ENCODE measurements at regions not wholly inside any gene's neighbourhood (a gene's known extent, or its start where the extent isn't known, plus 50 kb on each side); places are given as distances from the start of the nearest gene placed in this dataset.

DNA sequence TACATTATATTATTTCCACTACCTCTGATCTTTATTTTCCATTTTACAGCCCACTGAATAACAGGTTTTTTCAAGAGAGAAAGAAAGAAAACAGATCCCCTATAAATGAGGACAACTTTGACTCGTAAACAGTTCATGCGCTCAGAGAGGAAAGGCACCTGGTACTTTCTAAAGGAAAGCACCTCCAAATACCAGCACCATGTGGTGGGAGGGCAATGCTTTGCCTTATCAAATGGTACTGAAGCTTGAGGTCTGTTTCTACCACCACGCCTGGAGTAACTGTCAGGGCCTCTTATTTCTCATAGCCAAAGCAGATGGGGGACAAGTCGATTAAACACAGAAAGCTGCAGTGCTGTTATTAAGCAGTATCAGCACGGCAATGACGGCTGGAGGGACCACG lies 510.3 kb upstream of the ZFHX3 start:
- DNase-seq, result no peak

DNA sequence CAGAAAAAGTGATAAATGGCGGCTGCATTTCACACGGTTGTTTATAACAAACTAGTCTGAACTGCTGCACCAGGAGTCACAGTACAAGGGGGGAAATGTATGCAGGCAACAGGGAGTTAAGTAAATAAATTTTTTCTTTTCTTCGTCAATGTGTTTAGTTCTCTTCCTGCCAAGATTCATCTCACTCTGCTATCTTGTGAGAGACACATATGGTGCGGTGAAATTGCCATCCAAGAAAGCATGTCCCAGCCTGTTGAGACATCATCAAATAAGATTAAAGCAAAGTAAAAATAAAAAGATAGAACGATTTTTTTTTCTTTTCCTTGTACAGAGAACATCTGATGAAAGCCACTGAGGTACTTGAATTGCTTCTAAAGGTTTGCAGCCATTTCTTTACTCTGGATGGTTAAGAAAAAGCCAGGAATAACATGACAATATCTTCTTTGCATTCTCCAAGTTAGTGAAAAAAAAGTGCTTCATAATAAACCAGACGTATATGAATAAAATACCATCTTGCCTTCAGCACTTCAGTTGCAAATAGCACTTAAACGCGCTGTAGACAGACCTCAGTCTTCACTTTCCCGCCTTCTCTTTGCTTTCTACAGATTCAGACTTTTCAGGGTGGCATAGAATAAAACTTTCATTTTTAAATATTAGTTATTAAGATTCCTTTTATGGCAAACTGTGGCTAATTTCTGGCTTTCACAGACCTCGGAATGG lies 506.2 kb upstream of the ZFHX3 start:
- no peak for DNase-seq

DNA sequence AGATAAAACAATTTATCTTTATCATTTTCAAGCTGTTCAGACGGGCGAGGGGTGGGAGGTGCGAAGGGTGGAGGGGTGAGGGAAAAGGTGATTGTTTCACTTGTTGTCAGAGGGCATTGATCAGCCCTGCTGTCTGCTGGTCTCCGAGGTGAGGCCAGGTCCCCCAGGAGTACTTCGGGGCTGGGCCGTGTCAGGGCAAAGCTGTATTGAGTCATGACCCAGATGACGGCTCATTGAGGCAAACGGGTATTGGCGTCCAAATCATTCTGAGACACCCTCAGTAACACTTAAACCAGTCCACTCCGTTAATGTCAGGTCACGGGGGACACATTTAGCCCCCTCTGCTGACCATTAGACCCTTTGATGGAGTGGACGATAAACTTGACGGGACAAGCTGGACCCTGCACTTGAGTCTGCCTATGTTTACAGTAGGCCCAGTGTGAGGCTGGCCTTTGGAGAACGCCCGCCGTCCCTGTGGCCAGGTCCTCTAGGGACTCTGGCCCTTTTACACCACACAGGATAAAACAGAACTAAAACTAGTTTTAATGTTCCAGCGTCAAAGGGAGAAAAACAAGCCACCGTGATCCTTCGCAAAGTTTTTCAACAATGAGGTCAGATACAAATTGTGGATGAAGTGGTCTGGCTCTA lies 502.2 kb upstream of the ZFHX3 start:
- DNase-seq, result no peak

DNA sequence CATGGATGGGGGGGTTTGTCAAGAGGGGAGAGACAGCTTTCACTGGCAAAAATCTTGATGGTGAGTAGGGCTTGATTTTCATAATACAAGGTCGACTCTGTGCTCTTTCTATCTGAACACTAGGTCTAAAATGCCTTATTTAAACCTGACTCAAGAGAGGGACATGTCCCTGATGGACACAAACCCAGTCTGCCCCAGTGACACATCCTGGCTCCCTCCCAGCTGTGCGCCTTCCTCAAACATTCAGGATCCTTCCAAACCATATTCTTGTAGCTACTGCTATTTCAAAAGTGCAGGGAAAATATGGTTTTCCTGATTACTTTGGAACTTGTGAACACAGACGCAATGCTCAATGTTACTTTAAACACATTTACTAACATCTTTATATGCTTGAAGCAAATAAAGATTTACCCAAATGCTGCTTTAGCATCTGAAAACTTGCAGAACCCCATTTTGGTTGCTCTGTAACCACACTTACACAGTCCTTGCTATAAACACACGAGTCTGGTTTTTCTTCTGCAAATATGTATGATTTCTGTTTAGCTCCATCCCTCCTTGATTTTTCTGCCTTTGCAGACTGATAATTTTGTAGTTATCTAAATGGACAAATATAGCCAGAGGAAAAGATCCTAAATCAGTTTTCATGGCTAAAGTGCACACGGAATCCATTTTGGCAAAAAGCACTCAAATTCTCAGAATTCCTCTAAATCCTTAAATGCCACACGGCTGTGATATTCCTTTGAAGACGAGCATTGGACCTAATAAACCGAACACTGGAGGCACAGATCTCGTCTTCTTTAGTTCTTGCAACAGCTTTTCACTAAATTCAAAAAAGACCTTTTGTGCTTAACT lies 499.9 kb upstream of the ZFHX3 start:
- no peak for DNase-seq

DNA sequence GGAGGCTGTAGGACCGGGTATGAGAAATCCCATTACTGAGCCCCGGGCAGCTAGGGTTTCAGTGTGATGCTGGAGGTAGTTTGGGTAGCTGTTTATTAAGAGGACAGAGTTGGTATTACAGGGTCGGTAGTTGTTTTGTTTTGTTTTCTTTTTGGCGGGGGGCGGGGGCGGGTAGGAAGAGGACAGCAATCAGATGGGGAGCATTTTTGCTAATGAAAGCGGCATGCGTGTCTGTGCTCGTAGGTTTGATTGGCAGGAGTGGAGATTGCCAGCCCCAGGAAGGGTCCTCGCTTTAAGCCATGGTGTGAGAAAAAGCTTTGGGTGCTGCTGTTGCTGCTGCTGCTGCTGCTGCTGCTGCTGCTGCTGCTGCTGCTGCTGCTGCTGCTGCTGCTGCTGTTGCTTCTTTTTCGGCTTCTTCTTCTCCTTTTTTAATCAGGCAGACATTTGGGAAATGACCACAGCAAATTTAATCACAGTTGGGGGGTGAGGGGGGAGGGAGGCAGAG lies 498.5 kb upstream of the ZFHX3 start:
- DNase-seq, result no peak

DNA sequence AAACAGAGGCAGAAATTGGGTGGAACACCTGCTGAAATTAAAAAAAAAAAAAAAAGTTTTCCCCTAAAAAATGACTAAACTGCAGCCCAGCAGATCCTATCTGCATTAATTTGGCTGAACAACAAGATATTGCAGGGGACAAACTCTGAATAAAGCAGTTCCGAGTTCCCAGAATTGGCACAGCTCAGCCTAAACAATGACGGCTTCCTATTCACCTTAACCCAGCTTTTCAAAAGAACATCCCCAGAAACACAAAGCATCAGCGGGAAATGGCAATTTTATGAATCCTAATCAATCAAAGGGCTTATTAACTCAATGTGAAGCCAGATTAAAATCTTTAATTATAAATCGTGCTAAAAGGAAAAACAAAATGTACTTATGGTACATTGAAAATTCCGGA lies 497.8 kb upstream of the ZFHX3 start:
- no peak for DNase-seq

DNA sequence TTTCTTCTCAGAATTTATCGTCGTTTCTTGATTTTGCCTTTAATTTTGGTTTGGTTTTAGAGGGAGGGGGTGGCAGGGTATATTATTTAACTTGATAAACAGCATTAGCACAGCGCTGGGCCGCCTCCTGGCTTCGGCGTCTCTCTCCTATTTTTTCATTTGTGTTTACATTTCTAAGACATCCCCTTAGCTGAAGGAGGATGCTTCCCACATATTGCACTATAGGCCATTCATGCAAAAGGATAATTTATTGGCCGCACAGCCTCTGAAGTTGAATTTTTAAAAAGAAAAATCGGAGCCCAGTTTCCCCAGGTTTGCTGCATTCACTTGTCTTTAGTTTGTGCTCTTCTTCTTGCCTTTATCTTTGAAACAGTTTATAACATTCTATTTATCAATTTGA lies 497.4 kb upstream of the ZFHX3 start:
- no peak for DNase-seq

DNA sequence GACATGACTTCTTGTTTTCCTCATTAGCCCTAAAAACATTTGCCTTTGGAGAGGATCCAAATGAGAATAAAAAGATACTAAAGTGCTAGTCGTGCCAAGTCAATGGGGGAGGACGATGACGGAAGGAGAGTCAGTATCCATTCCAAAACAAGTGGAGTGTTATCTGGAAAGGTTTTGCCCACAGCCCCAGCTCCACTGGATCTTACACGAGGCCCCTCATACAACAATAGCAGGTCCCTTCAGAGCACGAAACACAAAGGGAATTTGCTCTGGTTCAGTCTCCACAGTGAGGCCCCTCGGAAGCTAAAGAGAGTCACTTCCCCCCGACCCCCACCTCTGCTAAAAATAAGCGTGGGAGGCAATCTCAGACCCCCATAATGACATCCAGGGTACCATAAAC lies 496.9 kb upstream of the ZFHX3 start:
- DNase-seq, result no peak

DNA sequence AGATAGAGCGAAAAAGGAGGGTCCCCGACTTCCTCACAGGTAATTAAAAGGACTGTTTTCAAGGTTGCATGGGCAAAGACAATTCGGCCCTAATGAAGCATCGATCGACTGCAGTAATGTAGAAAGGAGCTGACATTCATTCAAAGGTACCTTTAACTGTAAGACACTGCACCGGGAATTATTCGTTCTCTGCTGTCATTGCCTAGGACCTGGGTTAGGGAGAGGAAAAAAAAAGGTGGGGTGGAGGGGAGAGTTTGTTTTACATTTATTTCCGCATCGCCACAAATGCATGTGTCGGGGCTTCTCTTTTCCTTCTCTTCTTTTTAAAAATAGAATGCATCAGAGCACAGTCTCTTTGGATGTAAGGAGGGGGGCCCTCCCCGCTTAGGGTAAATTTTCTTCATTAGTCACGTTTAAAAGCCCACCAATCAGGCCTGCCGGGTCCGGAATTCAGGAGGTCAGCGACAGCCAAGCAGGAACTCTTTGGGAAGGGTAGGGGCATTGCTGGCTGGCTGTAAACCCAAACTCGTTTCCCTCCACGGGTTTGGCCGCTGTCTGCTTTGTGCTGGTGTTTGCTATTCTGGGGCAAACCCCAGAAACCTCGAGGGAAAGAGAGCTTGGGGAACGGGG lies 496.2 kb upstream of the ZFHX3 start:
- no peak for DNase-seq

DNA sequence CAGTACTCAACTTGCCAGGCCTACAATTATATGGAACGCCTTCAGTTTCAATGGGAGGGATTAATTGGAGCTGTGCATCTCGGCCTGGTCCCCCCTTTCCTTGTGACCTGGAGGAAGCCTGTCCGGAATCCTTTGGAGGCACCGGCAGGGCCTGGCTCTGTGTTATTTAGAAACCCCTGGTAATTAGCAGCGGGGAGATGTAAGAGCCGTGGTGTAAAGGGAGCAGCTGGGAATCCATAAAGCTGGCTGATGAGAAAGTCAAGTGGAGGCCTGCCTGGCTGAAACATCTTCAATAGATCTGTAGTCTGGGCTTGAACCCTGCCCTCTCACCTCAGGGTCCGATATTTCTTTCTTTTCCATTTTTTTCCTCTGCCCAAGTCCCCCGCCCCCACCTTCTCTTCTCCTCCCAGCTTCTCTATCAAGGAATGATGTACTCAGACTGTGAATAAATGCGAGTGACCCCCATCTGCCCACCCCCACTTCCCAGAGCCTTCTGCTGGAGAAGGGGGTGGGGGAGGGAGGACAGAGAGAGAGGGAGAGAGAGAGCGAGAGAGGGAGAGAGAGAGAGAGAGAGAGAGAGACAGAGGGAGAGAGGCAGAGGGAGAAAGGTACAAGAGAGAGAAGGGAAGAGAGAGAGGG lies 495.5 kb upstream of the ZFHX3 start:
- no peak for DNase-seq

DNA sequence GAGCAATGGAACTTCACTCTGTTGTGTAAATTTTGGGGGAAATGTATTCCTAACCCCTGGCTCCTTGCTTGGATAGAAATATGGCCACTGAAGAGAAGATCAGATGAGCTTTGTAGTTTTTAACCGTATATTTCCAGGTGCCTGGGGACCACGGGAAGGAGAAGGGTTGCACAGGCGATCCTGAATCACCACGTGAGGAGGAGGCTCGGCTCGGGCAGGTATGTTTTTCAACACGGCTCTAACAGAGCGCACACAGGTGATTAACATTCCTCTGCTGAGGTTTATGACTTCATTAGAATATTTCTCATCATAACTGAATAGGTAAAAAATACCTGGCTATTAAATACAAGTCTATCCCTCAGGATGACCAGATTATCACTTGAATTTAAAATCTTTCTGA lies 495.0 kb upstream of the ZFHX3 start:
- DNase-seq, result no peak

DNA sequence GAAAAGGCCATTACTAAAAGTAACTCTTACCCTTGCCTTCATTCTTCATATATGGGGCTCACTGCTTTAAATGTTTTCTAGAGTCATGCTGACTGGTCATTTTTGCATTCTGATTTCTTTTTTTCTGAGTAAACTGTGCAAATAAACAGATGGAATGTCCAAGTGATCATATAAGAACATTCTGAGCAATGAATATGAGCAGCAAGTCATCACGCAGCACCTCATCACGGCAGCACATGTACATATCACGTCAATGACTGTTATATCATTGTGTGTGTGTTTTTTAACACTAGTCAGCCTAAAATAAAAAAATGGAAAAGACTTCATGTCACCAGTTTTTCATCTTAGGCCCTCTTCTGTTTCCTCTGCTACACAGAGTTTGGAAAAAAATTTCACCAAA lies 490.0 kb upstream of the ZFHX3 start:
- DNase-seq, result no peak

DNA sequence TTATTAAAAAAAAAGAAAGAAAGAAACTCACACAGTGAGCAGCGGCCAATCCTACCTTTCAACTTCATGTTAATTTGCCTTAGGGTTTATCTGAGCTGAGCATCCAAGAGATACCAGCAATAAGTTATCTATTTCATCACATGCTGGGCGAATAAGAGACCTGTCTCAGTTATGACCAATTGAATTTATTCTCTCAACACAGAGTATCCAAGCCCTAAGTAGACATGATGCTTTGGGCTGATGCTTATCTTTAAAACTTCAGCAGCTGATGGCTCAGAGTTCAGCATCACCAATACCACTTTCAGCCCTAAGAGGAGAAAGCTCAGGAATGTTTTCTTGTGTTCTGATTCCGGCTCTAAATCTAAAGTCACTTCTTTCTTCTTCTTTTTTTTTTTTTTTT lies 489.0 kb upstream of the ZFHX3 start:
- DNase-seq, result no peak

DNA sequence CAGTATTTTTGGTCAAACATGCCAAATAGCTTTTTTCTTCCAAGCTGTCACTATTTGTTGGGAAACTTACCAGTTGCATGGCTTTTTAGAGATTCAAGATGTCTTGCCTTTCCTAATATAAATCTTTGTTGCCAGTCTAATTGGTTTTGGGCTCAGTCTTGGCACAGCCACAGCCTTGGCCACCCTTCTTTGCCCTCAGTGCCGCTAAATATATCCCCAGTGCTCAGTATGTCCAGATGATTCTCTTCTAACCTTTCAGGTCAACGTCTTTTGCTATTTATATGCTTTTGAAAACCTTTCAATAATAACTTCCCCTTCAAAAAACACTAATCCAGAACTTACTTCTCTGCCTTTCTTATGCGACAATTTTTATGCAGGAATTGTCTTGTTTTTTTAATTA lies 483.1 kb upstream of the ZFHX3 start:
- no peak for DNase-seq

DNA sequence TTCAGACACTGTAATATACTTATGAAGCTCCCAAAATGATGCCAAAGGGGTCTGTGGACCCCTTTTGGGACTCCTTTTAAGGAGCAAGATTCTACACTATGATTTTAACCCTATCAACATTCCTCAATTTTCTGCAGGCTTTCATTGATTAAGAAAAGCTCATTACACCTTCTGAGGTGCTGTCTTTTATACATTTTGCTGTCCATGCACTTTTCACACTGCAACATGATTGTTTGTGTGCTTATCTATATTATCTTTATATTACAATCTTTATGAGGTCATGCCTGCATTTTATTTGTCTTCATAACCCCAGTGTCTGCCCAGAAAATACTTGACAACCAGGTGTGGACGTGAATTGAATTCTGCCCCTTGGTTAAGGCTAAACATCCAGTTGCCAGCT lies 482.6 kb upstream of the ZFHX3 start:
- DNase-seq, result no peak

DNA sequence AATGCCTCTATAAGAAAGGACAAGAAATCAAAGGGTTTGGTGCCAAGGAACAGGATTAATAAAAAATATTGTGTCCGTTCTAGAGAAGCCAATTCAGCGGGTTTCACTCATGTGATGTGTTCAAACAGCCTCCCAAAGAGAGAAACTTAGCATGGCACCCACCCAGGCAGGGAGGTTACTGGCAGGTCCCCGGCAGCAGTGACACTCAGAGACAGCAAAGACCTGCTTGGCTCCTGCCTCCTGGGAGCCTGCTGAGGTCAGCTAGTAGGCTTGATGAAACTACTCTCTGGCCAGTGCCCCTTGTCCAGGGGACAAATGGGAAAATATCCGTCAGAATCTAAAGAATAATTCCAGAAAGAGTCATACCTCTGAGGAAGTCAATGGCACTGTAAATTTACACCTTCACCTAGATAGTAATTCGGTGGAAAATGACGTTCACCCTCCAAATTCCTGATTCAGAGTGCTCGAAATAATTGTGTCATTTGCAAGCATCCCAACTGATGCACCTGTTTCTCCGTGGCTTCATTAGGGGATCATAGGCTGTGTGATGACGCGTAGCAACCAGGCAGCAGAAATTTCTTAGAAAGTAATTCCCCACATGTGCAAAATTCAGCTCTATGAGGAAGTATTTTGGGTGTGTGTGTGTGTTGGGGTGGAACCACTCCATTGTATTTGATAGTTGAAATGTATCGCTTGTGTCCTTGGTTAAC lies 481.5 kb upstream of the ZFHX3 start:
- DNase-seq, result no peak

DNA sequence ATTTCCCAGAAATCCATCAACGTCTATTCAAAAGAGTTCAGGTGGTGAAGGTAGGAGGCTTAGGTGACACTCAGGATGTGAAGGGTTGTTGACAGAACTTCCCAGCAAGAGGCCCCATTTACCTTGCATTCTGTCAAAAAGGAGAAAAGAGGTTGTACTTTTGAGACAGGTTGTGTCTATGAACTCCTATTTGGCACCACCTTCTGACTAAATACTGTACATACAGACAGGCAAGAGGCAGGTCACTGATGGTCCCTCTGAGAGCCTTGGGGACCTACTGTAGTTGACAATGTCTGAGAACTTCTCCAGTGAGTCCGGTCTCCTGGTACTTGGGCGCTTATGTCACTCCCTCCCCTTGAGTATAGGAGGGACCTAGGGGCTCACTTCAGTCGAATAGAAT lies 479.3 kb upstream of the ZFHX3 start:
- no peak for DNase-seq

DNA sequence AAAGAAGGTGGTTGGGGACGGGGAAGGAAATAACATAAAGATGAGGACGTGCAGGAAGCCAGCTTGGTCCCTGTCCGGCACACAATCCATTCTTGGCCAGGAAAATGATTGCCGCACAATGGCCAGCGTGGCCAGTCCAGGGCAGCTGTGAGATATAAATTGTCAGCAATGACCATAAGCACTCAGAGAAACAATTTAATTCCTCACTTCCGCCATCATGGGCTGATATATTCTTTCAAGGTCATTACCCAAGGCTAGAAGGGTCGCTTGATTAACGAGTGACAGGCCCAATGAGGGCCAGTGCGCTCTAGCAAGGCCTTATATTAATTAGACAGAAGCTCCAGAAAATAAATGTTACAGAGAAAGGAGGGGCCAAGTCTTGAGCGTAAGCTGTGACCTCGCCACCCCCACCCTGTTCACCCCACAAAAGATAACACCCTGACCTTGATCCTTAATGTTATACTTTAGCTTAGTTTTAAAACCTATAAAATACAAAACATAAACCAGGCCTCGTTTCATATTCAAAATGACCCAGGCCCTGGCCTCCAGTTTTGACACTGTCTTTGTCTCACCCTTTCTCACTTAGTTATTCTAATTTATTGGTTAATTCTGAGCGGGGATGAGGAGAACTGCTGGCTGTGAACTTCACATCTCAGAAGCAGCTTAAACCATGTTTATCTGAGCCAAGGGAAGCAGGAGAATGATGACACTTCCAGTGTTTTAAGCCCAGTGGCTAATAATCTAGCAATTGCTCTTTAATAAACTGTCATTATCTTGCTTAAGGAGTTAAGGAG lies 478.3 kb upstream of the ZFHX3 start:
- no peak for DNase-seq

DNA sequence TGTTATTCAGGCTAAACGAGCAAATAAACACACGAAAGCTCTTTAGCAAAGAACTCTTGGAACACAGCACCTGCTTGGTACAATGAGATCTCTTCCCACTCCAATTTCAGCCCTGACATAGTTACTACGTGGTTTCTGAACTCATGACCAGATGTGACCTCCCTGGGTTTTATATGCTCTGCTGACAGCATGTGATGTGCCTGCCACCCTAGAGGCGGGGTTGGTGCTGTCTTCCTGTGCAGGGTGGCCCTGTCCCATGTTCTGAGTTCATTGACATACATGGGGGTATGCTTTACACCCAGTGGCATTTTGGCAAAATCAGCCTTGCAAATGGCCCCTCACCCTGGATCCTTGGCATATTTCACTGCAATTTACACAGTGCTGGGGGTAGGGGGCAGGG lies 475.3 kb upstream of the ZFHX3 start:
- no peak for DNase-seq

DNA sequence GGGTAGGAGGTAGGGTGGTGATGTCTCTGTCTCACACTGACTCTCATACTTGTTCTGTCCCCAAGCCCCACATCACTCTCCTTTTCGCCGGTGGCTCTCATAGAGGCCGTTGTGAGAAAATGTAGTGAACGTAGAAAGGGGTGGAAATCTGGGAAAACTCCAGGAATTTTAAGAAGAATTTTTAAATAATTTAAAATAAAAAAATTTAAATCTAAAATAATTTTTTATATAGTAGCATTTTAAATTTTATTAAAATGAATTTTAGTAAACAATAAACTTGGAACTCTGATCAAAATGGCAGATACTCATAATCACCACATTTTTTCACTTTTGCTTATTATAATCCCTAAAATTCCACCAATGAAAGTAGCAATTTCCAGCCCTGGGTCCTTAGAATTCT lies 473.6 kb upstream of the ZFHX3 start:
- DNase-seq, result no peak

DNA sequence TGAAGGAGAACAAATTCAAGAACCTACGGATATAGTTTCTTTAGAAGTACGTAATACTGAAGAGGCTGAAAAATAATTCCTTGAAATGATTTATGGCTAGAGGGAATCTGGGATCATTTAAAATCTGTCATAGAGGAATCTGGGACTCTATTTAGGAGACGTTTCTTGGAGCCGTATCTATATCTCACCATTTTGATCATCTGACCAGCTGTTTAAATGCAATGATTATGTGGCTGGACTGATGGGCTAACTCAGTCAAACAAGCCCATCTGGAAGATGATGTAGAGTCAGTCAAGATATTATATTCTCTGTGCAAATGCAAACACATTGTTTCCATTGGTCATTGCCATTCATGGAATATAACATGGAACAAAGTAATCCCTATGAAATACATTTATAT lies 467.7 kb upstream of the ZFHX3 start:
- DNase-seq, result no peak
